ENCODE measurements at regions not wholly inside any gene's neighbourhood (a gene's known extent, or its start where the extent isn't known, plus 50 kb on each side); places are given as distances from the start of the nearest gene placed in this dataset.

GRCh38 chr11:19592842-19593241, 119.8 kb upstream of the NAV2 start:
- no peak overlapping the region for H3K9ac ChIP-seq (ENCODE audit: insufficient read depth in 1 of 2, low read depth in 2 of 2, low read length in 2 of 2)
- no TSS peak for BruUV-seq (replicated peaks)
- ATAC-seq = no peak
- H3K36me3 ChIP-seq (ENCODE audit: control insufficient read depth, insufficient read depth, low read length) = no peaks in the 10 kb centered on the region
- no peak for DNase-seq (ENCODE audit: extremely low read depth in 1 of 4, low spot score in 3 of 4)
- intact Hi-C loops (cut with micrococcal nuclease) (no loop called here), in situ Hi-C loops (cut with MboI) (no loop called here)
- H2AFZ ChIP-seq (ENCODE audit: low read depth, low read length) = no peak overlapping the region
- ChIA-PET POLR2A (no interaction called here), CTCF (ENCODE audit: low intra/inter-chr PET ratio) (no interaction called here)
- no peaks in the 10 kb centered on the region for H3K9me3 ChIP-seq (replicated peaks; ENCODE audit: control insufficient read depth, insufficient read depth, low read depth, low read length)
- H4K20me1 ChIP-seq (replicated peaks; ENCODE audit: control insufficient read depth, insufficient read depth, low read length) = no peaks in the 10 kb centered on the region
- H3K4me2 ChIP-seq (ENCODE audit: insufficient read depth, low read length) = no peak overlapping the region
- 0% methylated on average over 2 of the region's 2 CpGs for WGBS (ENCODE audit: insufficient coverage, low coverage, missing lambda C conversion rate)
- no peak for FAIRE-seq
- H3K79me2 ChIP-seq (ENCODE audit: control insufficient read depth, insufficient read depth, low read length) = no peaks in the 10 kb centered on the region
- H3K4me3 ChIP-seq = no peak overlapping the region
- no peaks in the 10 kb centered on the region for H3K9me1 ChIP-seq (ENCODE audit: control insufficient read depth, insufficient read depth, low read length)
- no peaks in the 10 kb centered on the region for H3K4me1 ChIP-seq (replicated peaks in 1 of 2; ENCODE audit: control insufficient read depth in 2 of 2, insufficient read depth in 2 of 2, low read length in 2 of 2)
- TF ChIP-seq NR1H2 (CRISPR knock-in tag; IDR thresholded peaks at IDR 0.05) (no peak), ZFP91 (CRISPR knock-in tag; IDR thresholded peaks at IDR 0.05) (no peak), POU5F1 (IDR thresholded peaks at IDR 0.05; ENCODE audit: borderline replicate concordance, low read depth, low read length, partially characterized antibody) (no peak), SETDB1 (IDR thresholded peaks at IDR 0.05; ENCODE audit: low read length) (no peak), ZNF717 (CRISPR knock-in tag; IDR thresholded peaks at IDR 0.05) (no peak), KAT2B (IDR thresholded peaks at IDR 0.05; ENCODE audit: low read depth, low read length) (no peak)
- TF ChIP-seq, protein P1, sequence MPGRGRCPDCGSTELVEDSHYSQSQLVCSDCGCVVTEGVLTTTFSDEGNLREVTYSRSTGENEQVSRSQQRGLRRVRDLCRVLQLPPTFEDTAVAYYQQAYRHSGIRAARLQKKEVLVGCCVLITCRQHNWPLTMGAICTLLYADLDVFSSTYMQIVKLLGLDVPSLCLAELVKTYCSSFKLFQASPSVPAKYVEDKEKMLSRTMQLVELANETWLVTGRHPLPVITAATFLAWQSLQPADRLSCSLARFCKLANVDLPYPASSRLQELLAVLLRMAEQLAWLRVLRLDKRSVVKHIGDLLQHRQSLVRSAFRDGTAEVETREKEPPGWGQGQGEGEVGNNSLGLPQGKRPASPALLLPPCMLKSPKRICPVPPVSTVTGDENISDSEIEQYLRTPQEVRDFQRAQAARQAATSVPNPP (IDR thresholded peaks at IDR 0.05; ENCODE audit: borderline replicate concordance, insufficient read depth, insufficient read length) = no peak
- TF ChIP-seq, protein P2, sequence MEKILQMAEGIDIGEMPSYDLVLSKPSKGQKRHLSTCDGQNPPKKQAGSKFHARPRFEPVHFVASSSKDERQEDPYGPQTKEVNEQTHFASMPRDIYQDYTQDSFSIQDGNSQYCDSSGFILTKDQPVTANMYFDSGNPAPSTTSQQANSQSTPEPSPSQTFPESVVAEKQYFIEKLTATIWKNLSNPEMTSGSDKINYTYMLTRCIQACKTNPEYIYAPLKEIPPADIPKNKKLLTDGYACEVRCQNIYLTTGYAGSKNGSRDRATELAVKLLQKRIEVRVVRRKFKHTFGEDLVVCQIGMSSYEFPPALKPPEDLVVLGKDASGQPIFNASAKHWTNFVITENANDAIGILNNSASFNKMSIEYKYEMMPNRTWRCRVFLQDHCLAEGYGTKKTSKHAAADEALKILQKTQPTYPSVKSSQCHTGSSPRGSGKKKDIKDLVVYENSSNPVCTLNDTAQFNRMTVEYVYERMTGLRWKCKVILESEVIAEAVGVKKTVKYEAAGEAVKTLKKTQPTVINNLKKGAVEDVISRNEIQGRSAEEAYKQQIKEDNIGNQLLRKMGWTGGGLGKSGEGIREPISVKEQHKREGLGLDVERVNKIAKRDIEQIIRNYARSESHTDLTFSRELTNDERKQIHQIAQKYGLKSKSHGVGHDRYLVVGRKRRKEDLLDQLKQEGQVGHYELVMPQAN (IDR thresholded peaks at IDR 0.05; ENCODE audit: borderline replicate concordance) = no peak
- H3K27me3 ChIP-seq (ENCODE audit: control insufficient read depth in 2 of 2, insufficient read depth in 2 of 2, low read length in 2 of 2) = peaks cover 0 to 21% of the 10 kb centered on the region in 2 experiments; a peak in 3 of 5 replicates
- H3K27ac ChIP-seq (ENCODE audit: extremely low read depth, low read depth, low read length) = no peak overlapping the region
